HEK293 (cell line): ENCODE measurements at regions not wholly inside any gene's neighbourhood (a gene's known extent, or its start where the extent isn't known, plus 50 kb on each side); places are given as distances from the start of the nearest gene placed in this dataset.

ENCODE experiments used
- CTCF ChIA-PET: fragments of 350-600 bp; formaldehyde crosslinking; extraction: SDS; loops from one replicate; lab custom pipeline; 2021; ENCODE audit warnings: antibody characterized with exemption; lab: Yijun Ruan, JAX
- POLR2A ChIA-PET: fragments of 300-600 bp; formaldehyde crosslinking; extraction: SDS; loops from one replicate; lab custom pipeline; 2020; ENCODE audit warnings: antibody characterized with exemption, inconsistent platforms; lab: Yijun Ruan, JAX
- H3K27ac ChIP-seq: fragments of 200-500 bp; sonication (Bioruptor generic); 2 replicates; pipeline ENCODE4 v1.5.1; 2014; ENCODE audit warnings: low read depth, low read length, control low read depth, inconsistent platforms; ENCODE audit errors: extremely low read depth
- H3K36me3 ChIP-seq, 2 experiments: fragments of 200-500 bp in 1 of 2; sonication (Bioruptor generic) in 1 of 2; 1 replicate in 1 of 2; 2 replicates in 1 of 2; pipeline ENCODE4 v1.5.1; 2014 to 2017; ENCODE audit warnings: inconsistent platforms in 2 of 2, low read length in 2 of 2; ENCODE audit not compliant: control insufficient read depth in 2 of 2, insufficient read depth in 1 of 2
- H3K4me1 ChIP-seq: fragments of 200-500 bp; sonication (Bioruptor generic); 2 replicates; pipeline ENCODE4 v1.5.1; 2014; ENCODE audit warnings: mild to moderate bottlenecking, low read length, inconsistent platforms; ENCODE audit not compliant: control insufficient read depth, insufficient read depth
- H3K4me3 ChIP-seq: 2 replicates; pipeline ENCODE4 v1.5.1; 2011; ENCODE audit warnings: low read depth, mild to moderate bottlenecking, control low read depth, low read length, moderate library complexity
- H3K9me3 ChIP-seq: fragments of 200-500 bp; sonication (Bioruptor generic); 2 replicates; pipeline ENCODE4 v1.5.1; 2014; ENCODE audit warnings: low read depth, low read length, inconsistent platforms; ENCODE audit not compliant: control insufficient read depth, insufficient read depth
- BCL11A ChIP-seq: fragments of 450-650 bp; formaldehyde crosslinking; IDR thresholded peaks from 2 replicates; pipeline ENCODE4 v1.5.1; 2016; ENCODE audit warnings: low read depth, missing biosample characterization, missing genetic modification characterization
- BCL11B ChIP-seq: fragments of 450-650 bp; formaldehyde crosslinking; IDR thresholded peaks from 2 replicates; pipeline ENCODE4 v1.5.1; 2016; ENCODE audit warnings: low read depth, missing biosample characterization, missing genetic modification characterization
- BCL6B ChIP-seq: fragments of 450-650 bp; formaldehyde crosslinking; IDR thresholded peaks from 2 replicates; pipeline ENCODE4 v1.5.1; 2017; ENCODE audit warnings: missing biosample characterization, missing genetic modification characterization
- GLI4 ChIP-seq: fragments of 450-650 bp; formaldehyde crosslinking; IDR thresholded peaks from 2 replicates; pipeline ENCODE4 v1.5.1; 2016; ENCODE audit warnings: missing biosample characterization, missing genetic modification characterization
- HOXD13 ChIP-seq: sonication (generic); formaldehyde crosslinking; IDR thresholded peaks from 2 replicates; pipeline ENCODE4 v1.8.0; 2022; ENCODE audit warnings: missing genetic modification reagents, borderline replicate concordance
- SP3 ChIP-seq: fragments of 450-650 bp; formaldehyde crosslinking; IDR thresholded peaks from 2 replicates; pipeline ENCODE4 v1.5.1; 2016; ENCODE audit warnings: missing biosample characterization, missing genetic modification characterization
- ZNF16 ChIP-seq: fragments of 450-650 bp; formaldehyde crosslinking; IDR thresholded peaks from 2 replicates; pipeline ENCODE4 v1.5.1; 2016; ENCODE audit warnings: low read depth, missing biosample characterization, missing genetic modification characterization
- ZNF2 ChIP-seq: fragments of 450-650 bp; formaldehyde crosslinking; IDR thresholded peaks from 2 replicates; pipeline ENCODE4 v1.5.1; 2016; ENCODE audit warnings: missing biosample characterization, missing genetic modification characterization
- ZNF398 ChIP-seq: fragments of 450-650 bp; formaldehyde crosslinking; IDR thresholded peaks from 2 replicates; pipeline ENCODE4 v1.5.1; 2017; ENCODE audit warnings: missing biosample characterization, missing genetic modification characterization
- ZNF416 ChIP-seq: fragments of 450-650 bp; formaldehyde crosslinking; IDR thresholded peaks from 2 replicates; pipeline ENCODE4 v1.5.1; 2016; ENCODE audit warnings: missing biosample characterization, missing genetic modification characterization
- ZNF529 ChIP-seq: fragments of 450-650 bp; formaldehyde crosslinking; IDR thresholded peaks from 2 replicates; pipeline ENCODE4 v1.5.1; 2017; ENCODE audit warnings: missing genetic modification characterization, missing biosample characterization; ENCODE audit not compliant: insufficient replicate concordance
- ZNF544 ChIP-seq: fragments of 450-650 bp; formaldehyde crosslinking; IDR thresholded peaks from 2 replicates; pipeline ENCODE4 v1.5.0; 2017; ENCODE audit warnings: missing biosample characterization, missing genetic modification characterization
- ZSCAN23 ChIP-seq: fragments of 450-650 bp; formaldehyde crosslinking; IDR thresholded peaks from 2 replicates; pipeline ENCODE4 v1.5.1; 2016; ENCODE audit warnings: missing biosample characterization, missing genetic modification characterization
- TF ChIP-seq, protein P1 (sequence below): fragments of 450-650 bp; formaldehyde crosslinking; IDR thresholded peaks from 2 replicates; pipeline ENCODE4 v1.5.1; 2016; ENCODE audit warnings: missing biosample characterization, missing genetic modification characterization, low read depth

DNA sequence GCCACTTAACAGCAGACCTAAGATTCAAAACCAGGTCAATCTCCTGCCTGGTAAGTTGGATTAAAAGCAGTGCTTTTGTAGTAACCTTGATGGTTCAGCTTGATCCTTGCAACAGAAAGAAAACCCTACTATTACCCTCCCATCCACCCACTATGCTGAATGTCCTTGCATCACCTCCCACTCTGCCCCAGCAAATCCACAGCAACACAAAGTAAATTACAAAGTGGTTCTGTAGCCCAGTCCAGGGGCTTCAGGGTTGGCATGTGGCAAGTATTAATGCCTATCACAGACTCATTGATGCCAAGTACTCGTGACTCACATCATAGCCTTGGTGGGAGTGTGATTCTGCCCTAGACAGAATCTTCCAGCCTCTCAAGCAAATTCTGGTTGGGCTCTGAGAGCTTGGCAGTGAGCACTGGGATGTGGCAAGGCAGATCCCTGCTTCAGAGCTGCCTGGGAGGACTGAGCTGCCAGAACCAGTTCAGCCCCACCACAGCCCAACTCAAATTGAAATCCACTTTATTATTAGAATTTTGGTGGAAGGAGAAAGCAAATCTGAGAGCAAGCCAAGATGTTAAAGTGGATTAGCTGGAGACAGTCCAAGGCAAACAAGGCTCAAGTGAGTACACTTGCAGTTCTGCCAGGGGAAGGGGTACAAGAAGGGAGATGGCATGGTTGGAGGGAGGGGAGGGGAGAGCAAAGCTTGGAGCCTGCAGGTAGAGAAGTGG lies 225.8 kb upstream of the UMPS start (continued):
- TF ChIP-seq ZNF416: no peak
- no peak for TF ChIP-seq ZSCAN23 (tag by site-specific recombination)
- no peak for TF ChIP-seq BCL11A

DNA sequence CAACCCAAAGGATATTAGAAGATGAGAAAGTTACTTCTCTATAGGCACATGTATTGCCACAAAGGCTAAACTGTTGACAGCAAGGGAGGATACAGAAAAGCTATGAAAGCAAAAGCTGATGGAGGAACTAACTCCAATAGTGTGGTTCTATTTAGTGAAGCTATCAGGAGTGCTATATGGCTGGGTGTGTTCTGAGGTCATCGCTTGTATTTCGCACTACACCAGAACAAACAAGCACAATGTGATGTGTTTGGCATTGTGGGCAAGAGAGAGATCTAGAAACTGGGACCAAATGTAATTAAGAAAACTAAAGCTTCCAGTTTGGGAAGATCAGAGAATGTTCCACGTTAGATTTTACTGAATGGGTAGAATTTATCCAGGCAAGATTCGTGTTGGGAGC lies 220.4 kb upstream of the UMPS start:
- Histone ChIP-seq H3K9me3 (no peaks in the 10 kb centered on the region), H3K4me3 (no peak overlapping the region), H3K4me1 (no peaks in the 10 kb centered on the region), H3K27ac (no peak overlapping the region), H3K36me3 (no peaks in the 10 kb centered on the region)
- ChIA-PET POLR2A (no interaction called here), CTCF (interaction anchor here (0.6 kb wide), 1 partner anchor 10 kb away, joined by 3 read pairs; no protein-coding TSS in a partner anchor)
- TF ChIP-seq HOXD13 (CRISPR knock-in tag): no peak
- 0 out of 2 replicates have a peak, but pooled peaks have one; percentile 64 for TF ChIP-seq ZNF2

DNA sequence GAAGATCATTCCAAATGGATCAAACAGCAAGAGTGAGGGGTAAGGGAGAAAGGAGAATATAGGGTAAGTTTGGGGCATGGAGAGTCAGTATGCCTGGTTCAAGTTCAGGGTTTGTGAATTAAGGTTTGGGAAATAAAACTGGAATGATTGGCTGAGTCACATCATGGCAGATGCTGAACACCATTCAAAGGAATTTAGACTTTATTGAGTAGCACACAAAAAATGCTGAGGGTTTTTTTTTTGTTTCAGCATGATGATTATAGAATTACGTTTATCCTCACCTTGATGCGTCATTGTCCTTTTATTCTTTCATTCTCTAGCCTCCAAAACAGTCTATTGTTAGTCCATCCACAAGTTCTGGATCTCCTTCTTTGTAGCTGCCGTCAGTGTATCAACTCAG lies 220.0 kb upstream of the UMPS start:
- POLR2A ChIA-PET: no interaction called here
- H3K36me3 ChIP-seq: no peaks in the 10 kb centered on the region
- TF ChIP-seq ZNF16 (tag by site-specific recombination) (no peak), BCL6B (tag by site-specific recombination) (no peak), ZNF544 (tag by site-specific recombination) (no peak), SP3 (tag by site-specific recombination) (no peak), ZNF529 (no peak), BCL11B (no peak), ZNF398 (tag by site-specific recombination) (no peak)
- TF ChIP-seq, protein P1, sequence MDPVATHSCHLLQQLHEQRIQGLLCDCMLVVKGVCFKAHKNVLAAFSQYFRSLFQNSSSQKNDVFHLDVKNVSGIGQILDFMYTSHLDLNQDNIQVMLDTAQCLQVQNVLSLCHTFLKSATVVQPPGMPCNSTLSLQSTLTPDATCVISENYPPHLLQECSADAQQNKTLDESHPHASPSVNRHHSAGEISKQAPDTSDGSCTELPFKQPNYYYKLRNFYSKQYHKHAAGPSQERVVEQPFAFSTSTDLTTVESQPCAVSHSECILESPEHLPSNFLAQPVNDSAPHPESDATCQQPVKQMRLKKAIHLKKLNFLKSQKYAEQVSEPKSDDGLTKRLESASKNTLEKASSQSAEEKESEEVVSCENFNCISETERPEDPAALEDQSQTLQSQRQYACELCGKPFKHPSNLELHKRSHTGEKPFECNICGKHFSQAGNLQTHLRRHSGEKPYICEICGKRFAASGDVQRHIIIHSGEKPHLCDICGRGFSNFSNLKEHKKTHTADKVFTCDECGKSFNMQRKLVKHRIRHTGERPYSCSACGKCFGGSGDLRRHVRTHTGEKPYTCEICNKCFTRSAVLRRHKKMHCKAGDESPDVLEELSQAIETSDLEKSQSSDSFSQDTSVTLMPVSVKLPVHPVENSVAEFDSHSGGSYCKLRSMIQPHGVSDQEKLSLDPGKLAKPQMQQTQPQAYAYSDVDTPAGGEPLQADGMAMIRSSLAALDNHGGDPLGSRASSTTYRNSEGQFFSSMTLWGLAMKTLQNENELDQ (tag by site-specific recombination): no peak
- H3K4me3 ChIP-seq: no peak overlapping the region
- no peak overlapping the region for H3K27ac ChIP-seq
- no peaks in the 10 kb centered on the region for H3K4me1 ChIP-seq
- no peaks in the 10 kb centered on the region for H3K9me3 ChIP-seq
- CTCF ChIA-PET: interaction anchor here (0.6 kb wide), 1 partner anchor 11 kb away, joined by 3 read pairs; no protein-coding TSS in a partner anchor

- Histone ChIP-seq H3K36me3 (no peaks in the 10 kb centered on the region), H3K27ac (no peak overlapping the region)
- CTCF ChIA-PET: interaction anchor here (0.6 to 0.7 kb wide), 3 partner anchors 36 to 1923 kb away, joined by 4 to 5 read pairs (median 4); no protein-coding TSS in a partner anchor
Observed at GRCh38 chr3:124512881-124513609, 217.2 kb upstream of the UMPS start.

More at GRCh38 chr3:124512881-124513609, 217.2 kb upstream of the UMPS start:
- no peaks in the 10 kb centered on the region for H3K9me3 ChIP-seq
- H3K4me1 ChIP-seq: no peaks in the 10 kb centered on the region
- no peak for TF ChIP-seq GLI4 (tag by site-specific recombination)
- POLR2A ChIA-PET: no interaction called here
- H3K4me3 ChIP-seq: no peak overlapping the region
